Ovary (tissue), 3 donors: ENCODE measurements at regions not wholly inside any gene's neighbourhood (a gene's known extent, or its start where the extent isn't known, plus 50 kb on each side); places are given as distances from the start of the nearest gene placed in this dataset.

Source experiments
- CTCF ChIP-seq, 3 donors: fragments of 450-650 bp in 2 of 3; fragments of 200-600 bp in 1 of 3; IDR thresholded peaks; one replicate each; pipeline versions ENCODE4 v1.5.1 to v1.8.0; 2016 to 2022; ENCODE audit warnings: antibody characterized with exemption in 3 of 3, mild to moderate bottlenecking in 1 of 3
- EP300 ChIP-seq: sonication (generic); formaldehyde crosslinking; IDR thresholded peaks from one replicate; pipeline ENCODE4 v1.6.1; 2017; ENCODE audit warnings: antibody characterized with exemption
- POLR2A ChIP-seq: fragments of 450-650 bp; IDR thresholded peaks from one replicate; pipeline ENCODE4 v1.6.1; 2017; ENCODE audit warnings: antibody characterized with exemption, mild to moderate bottlenecking, moderate library complexity
- donor health status: DM: no; HTN: no; CAD: no.

- no peak for TF ChIP-seq CTCF (IDR thresholded peaks at IDR 0.05)
- TF ChIP-seq EP300, result no peak
- TF ChIP-seq POLR2A, result no peak
Observed at GRCh38 chr11:43122546-43122945, 189.2 kb upstream of the API5 start.
